ENCODE measurements at regions not wholly inside any gene's neighbourhood (a gene's known extent, or its start where the extent isn't known, plus 50 kb on each side); places are given as distances from the start of the nearest gene placed in this dataset.
"Not testable (repeated sequence)": the region's sequence is repeated elsewhere in the genome, so short reads cannot be mapped to it uniquely, and the experiment has no call there.

GRCh38 chr12:83807871-83808270 is 1104.7 kb downstream of the SLC6A15 start:
- FAIRE-seq (no peak), DNase-seq (ENCODE audit: extremely low spot score, insufficient read length, low read depth) (no peak)

GRCh38 chr12:83805873-83806272 is 1106.7 kb downstream of the SLC6A15 start:
- DNase-seq (ENCODE audit: extremely low spot score, insufficient read length, low read depth), result no peak

GRCh38 chr12:83805156-83805772 is 1107.3 kb downstream of the SLC6A15 start:
- FAIRE-seq (no peak), DNase-seq (ENCODE audit: extremely low spot score, insufficient read length, low read depth) (no peak)

More at GRCh38 chr12:83805873-83806272, 1106.7 kb downstream of the SLC6A15 start:
- no peak for FAIRE-seq

- FAIRE-seq, result no peak
- no peak for DNase-seq (ENCODE audit: extremely low spot score, insufficient read length, low read depth)
These were observed 1110.6 kb downstream of the SLC6A15 start for GRCh38 chr12:83801972-83802371.

- DNase-seq (ENCODE audit: extremely low spot score, insufficient read length, low read depth) (no peak), FAIRE-seq (no peak)
These were observed 1112.6 kb downstream of the SLC6A15 start for GRCh38 chr12:83800022-83800421.

- no peak for FAIRE-seq
- DNase-seq (ENCODE audit: extremely low spot score, insufficient read length, low read depth), result no peak
These were observed 1109.8 kb downstream of the TMTC2 start for GRCh38 chr12:83796531-83796930.

- FAIRE-seq (no peak), DNase-seq (ENCODE audit: extremely low spot score, insufficient read length, low read depth) (no peak)
These were observed 1106.9 kb downstream of the TMTC2 start for GRCh38 chr12:83793616-83794015.

- DNase-seq (ENCODE audit: extremely low spot score, insufficient read length, low read depth), result no peak
These were observed 1097.7 kb downstream of the TMTC2 start for GRCh38 chr12:83784298-83784890.

GRCh38 chr12:83779526-83779925 is 1092.8 kb downstream of the TMTC2 start:
- DNase-seq (ENCODE audit: extremely low spot score, insufficient read length, low read depth), result no peak
- FAIRE-seq, result no peak

More at GRCh38 chr12:83784298-83784890, 1097.7 kb downstream of the TMTC2 start:
- no peak for FAIRE-seq

GRCh38 chr12:83769151-83769550 is 1082.4 kb downstream of the TMTC2 start:
- DNase-seq (ENCODE audit: extremely low spot score, insufficient read length, low read depth) (no peak), FAIRE-seq (no peak)

- DNase-seq (ENCODE audit: extremely low spot score, insufficient read length, low read depth) (no peak), FAIRE-seq (no peak)
These were observed 1081.0 kb downstream of the TMTC2 start for GRCh38 chr12:83767723-83768122.

GRCh38 chr12:83763425-83763824 is 1076.7 kb downstream of the TMTC2 start:
- DNase-seq (ENCODE audit: extremely low spot score, insufficient read length, low read depth), result no peak
- no peak for FAIRE-seq

- FAIRE-seq (no peak), DNase-seq (ENCODE audit: extremely low spot score, insufficient read length, low read depth) (no peak)
These were observed 1073.2 kb downstream of the TMTC2 start for GRCh38 chr12:83759906-83760305.

GRCh38 chr12:83758888-83759631 is 1072.4 kb downstream of the TMTC2 start:
- FAIRE-seq, result no peak

GRCh38 chr12:83753904-83754303 is 1067.2 kb downstream of the TMTC2 start:
- FAIRE-seq, result no peak
- DNase-seq (ENCODE audit: extremely low spot score, insufficient read length, low read depth), result no peak

More at GRCh38 chr12:83758888-83759631, 1072.4 kb downstream of the TMTC2 start:
- DNase-seq (ENCODE audit: extremely low spot score, insufficient read length, low read depth), result no peak

- FAIRE-seq (no peak), DNase-seq (ENCODE audit: extremely low spot score, insufficient read length, low read depth) (no peak)
These were observed 1066.5 kb downstream of the TMTC2 start for GRCh38 chr12:83753205-83753604.

GRCh38 chr12:83739607-83740006 is 1052.9 kb downstream of the TMTC2 start:
- DNase-seq (ENCODE audit: extremely low spot score, insufficient read length, low read depth) (no peak), FAIRE-seq (no peak)

GRCh38 chr12:83710851-83711250 is 1024.1 kb downstream of the TMTC2 start:
- no peak for DNase-seq (ENCODE audit: extremely low spot score, insufficient read length, low read depth)

GRCh38 chr12:83709899-83710298 is 1023.2 kb downstream of the TMTC2 start:
- FAIRE-seq, result no peak
- DNase-seq (ENCODE audit: extremely low spot score, insufficient read length, low read depth), result no peak

More at GRCh38 chr12:83710851-83711250, 1024.1 kb downstream of the TMTC2 start:
- no peak for FAIRE-seq

GRCh38 chr12:83700838-83701237 is 1014.1 kb downstream of the TMTC2 start:
- FAIRE-seq (no peak), DNase-seq (ENCODE audit: extremely low spot score, insufficient read length, low read depth) (no peak)

- FAIRE-seq; DNase-seq (ENCODE audit: extremely low spot score, insufficient read length, low read depth): not testable (repeated sequence)
These were observed 1009.6 kb downstream of the TMTC2 start for GRCh38 chr12:83696311-83696710.

Data from GM18507 (cell line).